Muscle layer of duodenum (tissue), 2 donors: ENCODE measurements at regions not wholly inside any gene's neighbourhood (a gene's known extent, or its start where the extent isn't known, plus 50 kb on each side); places are given as distances from the start of the nearest gene placed in this dataset.
"Not testable (repeated sequence)": the region's sequence is repeated elsewhere in the genome, so short reads cannot be mapped to it uniquely, and the experiment has no call there.

Source experiments
- H3K27ac ChIP-seq: one replicate; pipeline ENCODE4 v1.7.0; 2013; ENCODE audit warnings: mild to moderate bottlenecking, low read length
- H3K27me3 ChIP-seq: one replicate; pipeline ENCODE4 v1.7.0; 2013; ENCODE audit warnings: low read depth, mild to moderate bottlenecking, control low read depth, low read length
- H3K36me3 ChIP-seq, 2 donors: one replicate each; pipeline ENCODE4 v1.7.0; 2013; ENCODE audit warnings: low read length in 2 of 2, control low read depth in 1 of 2, mild to moderate bottlenecking in 1 of 2; ENCODE audit not compliant: insufficient read depth in 2 of 2, control insufficient read depth in 1 of 2
- H3K4me1 ChIP-seq, 2 donors: one replicate each; pipeline ENCODE4 v1.7.0; 2013; ENCODE audit warnings: low read length in 2 of 2, mild to moderate bottlenecking in 2 of 2, control low read depth in 1 of 2, moderate library complexity in 1 of 2; ENCODE audit not compliant: insufficient read depth in 2 of 2, control insufficient read depth in 1 of 2
- H3K4me3 ChIP-seq, 2 donors: one replicate each; pipeline ENCODE4 v1.7.0; 2013; ENCODE audit warnings: low read length in 2 of 2, low read depth in 1 of 2, mild to moderate bottlenecking in 1 of 2
- H3K9me3 ChIP-seq, 2 donors: one replicate each; pipeline ENCODE4 v1.7.0; 2013; ENCODE audit warnings: low read length in 2 of 2, control low read depth in 1 of 2, mild to moderate bottlenecking in 1 of 2; ENCODE audit not compliant: control insufficient read depth in 1 of 2
- donor health status: healthy.

DNA sequence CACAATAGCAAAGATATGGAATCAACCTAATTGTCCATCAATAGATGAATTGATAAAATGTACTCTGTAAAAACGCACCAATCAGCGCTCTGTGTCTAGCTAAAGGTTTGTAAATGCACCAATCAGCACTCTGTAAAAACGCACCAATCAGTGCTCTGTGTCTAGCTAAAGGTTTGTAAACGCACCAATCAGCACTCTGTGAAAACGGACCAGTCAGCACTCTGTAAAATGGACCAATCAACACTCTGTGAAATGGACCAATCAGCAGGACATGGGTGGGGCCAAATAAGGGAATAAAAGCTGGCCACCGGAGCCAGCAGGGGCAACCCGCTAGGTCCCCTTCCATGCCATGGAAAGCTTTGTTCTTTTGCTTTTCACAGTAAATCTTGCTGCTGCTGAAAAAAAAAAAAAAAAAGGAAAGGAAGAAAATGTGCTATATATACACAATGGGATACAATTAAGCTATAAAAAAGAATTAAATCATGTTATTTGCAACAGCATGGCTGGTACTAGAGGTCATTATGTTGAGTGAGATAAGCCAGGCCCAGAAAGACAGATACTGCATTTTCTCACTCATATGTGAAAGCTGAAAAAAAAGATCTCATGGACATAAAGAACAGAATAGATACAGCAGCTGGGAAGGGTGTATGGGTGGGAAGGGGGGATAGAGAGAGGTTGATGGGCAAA lies 189.1 kb upstream of the JADE1 start:
- not testable (repeated sequence) for H3K27ac ChIP-seq, H3K9me3 ChIP-seq, H3K4me1 ChIP-seq, H3K36me3 ChIP-seq, H3K4me3 ChIP-seq, H3K27me3 ChIP-seq

DNA sequence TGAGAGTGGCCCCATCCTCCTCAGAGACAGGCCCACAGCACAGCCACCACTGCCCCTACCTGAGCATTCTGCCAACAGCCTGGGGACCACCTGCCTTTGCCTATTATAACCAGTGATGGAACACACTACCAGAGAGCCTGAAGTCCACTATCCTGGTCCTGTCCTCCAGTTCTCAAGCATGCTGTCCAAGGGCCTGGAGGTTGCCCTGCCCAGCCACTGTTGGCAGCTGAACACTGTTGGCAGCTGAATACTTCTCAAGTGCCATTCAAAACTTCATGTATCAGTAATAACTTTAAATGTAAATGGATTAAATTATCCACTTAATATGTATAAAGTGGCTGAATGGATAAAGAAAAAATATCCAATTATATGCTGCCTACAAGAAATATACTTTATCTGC lies 194.3 kb upstream of the JADE1 start:
- Histone ChIP-seq H3K4me1 (peaks cover 0 to under 1% of the 10 kb centered on the region in 2 donors), H3K36me3 (no peaks in the 10 kb centered on the region), H3K4me3 (no peak overlapping the region), H3K27ac (no peak overlapping the region), H3K9me3 (no peaks in the 10 kb centered on the region), H3K27me3 (no peaks in the 10 kb centered on the region)

DNA sequence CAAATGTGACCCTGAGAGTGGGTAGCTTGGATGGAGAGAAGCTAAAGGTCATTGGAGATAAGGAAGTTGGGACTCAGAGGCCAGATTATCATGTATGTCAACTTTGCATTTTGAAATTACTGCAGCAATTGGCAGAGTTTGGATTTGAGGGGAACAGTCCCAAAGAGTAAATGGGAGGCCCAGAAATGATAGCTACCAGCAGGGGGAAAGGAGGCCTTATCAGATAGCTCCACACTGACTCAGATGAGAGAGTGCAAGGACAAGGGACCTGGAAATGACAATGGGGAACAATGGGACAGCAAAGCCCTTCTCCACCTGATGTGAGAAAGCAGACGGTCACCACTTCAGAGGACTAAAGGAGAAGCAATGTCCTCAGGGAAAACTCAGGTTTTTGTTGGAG lies 201.5 kb upstream of the JADE1 start:
- Histone ChIP-seq H3K36me3 (no peaks in the 10 kb centered on the region), H3K4me3 (no peak overlapping the region), H3K27me3 (no peaks in the 10 kb centered on the region), H3K27ac (no peak overlapping the region), H3K9me3 (no peaks in the 10 kb centered on the region), H3K4me1 (peaks cover 0 to 4% of the 10 kb centered on the region in 2 donors)

DNA sequence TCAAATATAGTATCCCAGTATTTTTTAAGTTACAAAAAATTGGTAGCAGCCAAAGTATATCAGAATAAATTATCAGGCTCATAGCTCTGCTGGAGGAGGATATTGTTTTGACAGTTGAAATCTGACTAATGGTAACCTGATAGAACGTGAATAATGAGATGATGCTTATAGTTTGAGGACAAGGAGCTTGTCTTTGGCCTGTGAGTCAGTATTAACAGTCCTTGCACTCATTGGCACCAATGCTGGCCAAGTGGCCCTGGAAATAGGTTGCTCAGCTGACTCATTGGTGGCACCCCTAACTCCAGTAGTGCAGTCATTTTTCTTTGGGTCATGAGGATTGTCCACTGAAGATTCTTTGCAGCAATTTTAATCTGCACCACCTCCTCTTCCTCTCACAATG lies 203.3 kb upstream of the JADE1 start:
- H3K27me3 ChIP-seq: no peaks in the 10 kb centered on the region
- no peak overlapping the region for H3K4me3 ChIP-seq
- no peak overlapping the region for H3K27ac ChIP-seq
- H3K9me3 ChIP-seq: no peaks in the 10 kb centered on the region
- no peaks in the 10 kb centered on the region for H3K36me3 ChIP-seq
- H3K4me1 ChIP-seq: peaks cover 0 to 14% of the 10 kb centered on the region in 2 donors

DNA sequence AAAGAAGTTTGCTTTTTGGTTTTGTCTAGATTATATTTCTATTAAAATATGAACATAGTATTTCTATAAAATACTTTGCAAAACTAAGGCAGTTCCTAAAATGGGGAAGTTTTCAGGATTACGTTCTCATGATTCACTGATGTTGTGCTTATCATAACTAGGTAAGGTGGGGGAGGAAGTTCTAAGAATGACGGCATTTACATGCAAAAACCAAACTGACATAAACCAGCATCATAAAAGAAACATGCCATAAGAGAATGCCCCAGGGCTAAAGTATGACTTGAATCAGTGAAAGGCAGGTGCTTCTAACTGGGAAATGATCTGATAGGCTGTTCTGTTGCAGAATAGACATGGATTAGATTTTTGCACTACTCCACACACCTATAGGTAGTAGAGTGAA lies 204.7 kb upstream of the JADE1 start:
- Histone ChIP-seq H3K36me3 (no peaks in the 10 kb centered on the region), H3K27ac (no peak overlapping the region), H3K9me3 (no peaks in the 10 kb centered on the region), H3K27me3 (no peaks in the 10 kb centered on the region), H3K4me3 (no peak overlapping the region), H3K4me1 (peaks cover 9 to 21% of the 10 kb centered on the region in 2 donors)

DNA sequence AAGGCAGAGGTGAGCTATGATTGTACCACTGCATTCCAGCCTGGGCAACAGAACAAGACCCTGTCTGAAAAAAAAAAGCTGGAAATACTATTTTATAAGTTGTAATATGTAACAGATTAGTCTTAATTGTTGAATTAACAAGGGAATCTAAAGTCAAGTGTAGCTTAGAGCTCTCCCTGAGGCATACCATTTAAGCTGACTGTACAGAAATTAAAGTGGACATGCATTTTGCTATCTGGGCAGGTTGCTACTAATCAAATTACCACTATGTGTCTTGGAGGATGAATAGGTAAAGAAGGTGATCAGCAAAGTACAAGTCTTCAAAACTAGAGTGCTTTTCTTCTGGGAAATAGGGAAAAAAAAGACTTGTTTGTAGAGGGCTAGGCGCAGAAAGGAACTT lies 205.3 kb upstream of the JADE1 start:
- Histone ChIP-seq H3K9me3 (no peaks in the 10 kb centered on the region), H3K27me3 (no peaks in the 10 kb centered on the region), H3K4me3 (no peak overlapping the region), H3K4me1 (peaks cover 9 to 22% of the 10 kb centered on the region in 2 donors), H3K36me3 (no peaks in the 10 kb centered on the region), H3K27ac (no peak overlapping the region)

DNA sequence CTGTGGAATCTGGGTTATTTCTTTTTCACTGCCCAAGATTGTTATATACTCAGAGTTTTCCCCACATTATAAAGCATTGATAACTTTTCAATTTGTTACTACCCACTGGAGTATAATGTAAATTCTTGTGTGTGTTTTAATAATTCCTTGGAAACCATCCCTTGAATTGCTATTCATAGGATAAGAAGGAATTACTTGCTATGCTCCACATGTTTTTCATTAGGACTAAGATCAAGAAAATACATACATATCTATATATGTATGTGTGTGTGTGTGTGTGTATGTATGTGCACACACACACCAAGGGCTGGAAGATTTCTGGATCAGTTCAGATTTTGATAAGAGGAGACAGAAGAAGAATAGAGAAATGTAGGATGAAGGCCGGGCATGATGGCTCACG lies 206.4 kb upstream of the JADE1 start:
- Histone ChIP-seq H3K27ac (no peak overlapping the region), H3K27me3 (no peaks in the 10 kb centered on the region), H3K4me3 (no peak overlapping the region), H3K4me1 (peaks cover 9 to 22% of the 10 kb centered on the region in 2 donors), H3K9me3 (no peaks in the 10 kb centered on the region), H3K36me3 (no peaks in the 10 kb centered on the region)

DNA sequence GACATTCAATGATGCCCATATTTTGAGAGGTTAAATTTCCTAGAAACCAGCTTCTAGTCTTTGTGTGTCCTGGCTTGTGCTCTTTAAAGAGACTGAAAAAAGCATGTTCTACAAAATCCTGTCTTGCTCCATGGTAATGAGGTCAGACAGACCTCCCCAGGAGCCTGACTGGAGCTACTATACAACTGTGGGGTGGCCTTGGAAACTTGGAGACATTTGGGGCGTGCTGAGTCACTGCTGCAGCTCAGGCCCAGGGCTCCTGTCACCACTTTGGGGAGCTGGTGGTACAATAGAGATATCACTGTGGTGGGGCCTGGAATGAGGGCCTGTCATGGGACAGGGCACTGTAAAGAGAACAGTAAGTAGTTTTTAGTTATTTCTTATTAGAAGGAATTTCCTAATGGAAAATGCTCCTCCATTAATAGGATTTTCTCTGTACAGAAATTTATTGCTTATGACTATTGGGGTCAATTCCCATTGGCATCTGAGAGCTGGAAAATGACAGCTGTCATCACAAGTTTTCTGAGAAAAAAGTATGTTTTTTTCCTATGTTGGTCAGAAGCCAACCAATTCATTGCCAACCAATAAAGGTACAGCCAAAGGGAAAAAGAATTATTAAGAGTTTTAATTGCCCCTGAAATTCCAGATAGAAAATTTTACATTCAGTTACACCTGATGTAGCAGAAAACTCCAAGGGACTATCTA lies 207.4 kb upstream of the JADE1 start:
- no peak overlapping the region for H3K27ac ChIP-seq
- H3K36me3 ChIP-seq: no peaks in the 10 kb centered on the region
- peaks cover 9 to 25% of the 10 kb centered on the region in 2 donors for H3K4me1 ChIP-seq
- no peak overlapping the region for H3K4me3 ChIP-seq
- H3K9me3 ChIP-seq: no peaks in the 10 kb centered on the region
- no peaks in the 10 kb centered on the region for H3K27me3 ChIP-seq

DNA sequence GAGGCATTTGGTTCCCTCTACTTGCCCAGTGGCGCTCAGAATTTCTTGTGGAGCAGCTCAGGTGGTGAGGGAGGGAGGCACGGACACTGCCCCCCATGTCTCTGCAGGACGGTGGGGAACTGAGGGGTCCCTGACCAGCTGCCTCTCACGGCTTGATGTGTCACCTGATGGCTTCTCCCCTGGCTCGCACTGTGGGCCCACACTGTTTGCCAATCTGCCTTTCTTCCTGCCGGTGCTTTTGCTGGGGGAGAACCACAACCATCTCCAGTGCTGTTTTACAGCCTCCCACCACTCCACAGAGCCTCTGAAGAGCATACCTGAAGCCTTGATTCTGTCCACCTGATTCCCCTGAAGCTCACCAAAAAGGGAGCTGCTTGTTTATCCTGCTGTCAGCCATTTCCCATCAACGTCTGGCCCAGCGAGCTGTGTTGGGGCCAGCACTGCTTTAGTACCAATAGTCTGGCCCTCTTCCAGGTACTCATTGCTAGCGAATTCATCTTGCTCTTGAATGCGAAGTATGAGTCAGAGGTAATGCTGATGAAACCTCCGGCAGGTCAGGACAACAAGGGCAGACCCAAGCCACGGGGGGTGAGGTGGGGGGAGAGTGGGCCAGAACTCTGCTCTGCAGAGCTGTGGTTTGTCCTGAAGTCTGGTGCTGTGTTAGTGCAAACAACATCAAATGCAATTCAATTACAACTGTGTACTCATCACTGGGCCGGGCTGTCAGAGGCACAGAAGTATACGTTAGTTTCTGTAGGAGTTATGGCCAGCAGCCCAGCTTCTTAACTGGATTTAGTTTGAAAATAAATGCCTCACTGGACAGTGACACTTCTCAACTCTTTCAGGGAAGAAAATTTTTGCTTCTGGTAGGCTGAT lies 208.3 kb upstream of the JADE1 start:
- H3K27ac ChIP-seq: no peak overlapping the region
- H3K4me1 ChIP-seq: peaks cover 9 to 27% of the 10 kb centered on the region in 2 donors
- H3K27me3 ChIP-seq: no peaks in the 10 kb centered on the region
- H3K9me3 ChIP-seq: no peaks in the 10 kb centered on the region
- H3K4me3 ChIP-seq: no peak overlapping the region
- H3K36me3 ChIP-seq: no peaks in the 10 kb centered on the region

DNA sequence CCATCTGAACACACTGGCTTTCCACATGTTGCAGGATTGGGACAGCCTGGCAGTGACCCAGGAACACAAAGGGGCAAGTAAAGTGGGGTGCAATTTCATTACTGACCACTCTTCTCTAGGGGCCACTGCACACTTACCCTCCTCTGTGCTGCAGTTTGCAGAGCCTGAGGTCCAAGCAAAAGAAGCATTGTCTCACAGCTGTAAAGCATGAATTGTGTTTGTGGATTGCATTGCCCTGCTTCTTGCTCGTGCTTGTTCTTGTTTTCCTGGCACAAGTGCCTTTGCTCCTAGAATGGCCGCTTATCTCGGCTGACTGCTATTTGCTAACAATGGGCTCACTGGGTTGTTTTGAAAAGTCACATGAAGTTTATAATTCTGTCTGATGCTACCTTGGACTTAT lies 209.1 kb upstream of the JADE1 start:
- H3K36me3 ChIP-seq: no peaks in the 10 kb centered on the region

DNA sequence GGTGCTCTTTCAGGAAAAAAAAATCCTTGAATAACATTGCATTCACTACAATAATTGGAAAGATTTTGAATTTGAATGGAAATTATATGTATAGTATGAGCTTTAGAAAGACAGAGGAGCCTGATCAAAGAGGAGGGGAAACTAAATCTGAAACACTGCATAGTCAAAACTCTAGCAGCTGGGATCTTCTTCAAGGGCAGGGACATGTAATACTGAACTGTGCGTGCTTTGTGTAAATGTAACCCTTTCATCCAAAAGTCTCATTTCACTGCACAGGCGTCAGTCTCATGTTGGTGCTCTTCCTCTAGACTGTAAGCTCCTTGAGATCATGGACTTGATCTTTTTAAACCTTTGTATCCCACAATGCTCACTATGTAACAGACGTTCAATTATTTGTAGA lies 212.0 kb upstream of the JADE1 start:
- peaks cover 9 to 30% of the 10 kb centered on the region in 2 donors for H3K4me1 ChIP-seq
- H3K27me3 ChIP-seq: no peaks in the 10 kb centered on the region
- no peak overlapping the region for H3K27ac ChIP-seq
- no peaks in the 10 kb centered on the region for H3K36me3 ChIP-seq
- H3K4me3 ChIP-seq: no peak overlapping the region
- H3K9me3 ChIP-seq: peaks cover 0 to 8% of the 10 kb centered on the region in 2 donors

More for the DNA sequence above, 209.1 kb upstream of the JADE1 start:
- Histone ChIP-seq H3K4me1 (peaks cover 9 to 30% of the 10 kb centered on the region in 2 donors), H3K9me3 (no peaks in the 10 kb centered on the region), H3K27ac (no peak overlapping the region), H3K27me3 (no peaks in the 10 kb centered on the region), H3K4me3 (no peak overlapping the region)
